Epithelial cell of proximal tubule (primary cell): ENCODE measurements at regions not wholly inside any gene's neighbourhood (a gene's known extent, or its start where the extent isn't known, plus 50 kb on each side); places are given as distances from the start of the nearest gene placed in this dataset.
"Not testable (repeated sequence)": the region's sequence is repeated elsewhere in the genome, so short reads cannot be mapped to it uniquely, and the experiment has no call there.

Experiments used
- DNase-seq: peaks from one replicate; pipeline ENCODE4 v3.0.0-alpha.2; 2011; ENCODE audit warnings: low read depth
- H3K4me3 ChIP-seq: 2 replicates; pipeline ENCODE4 v1.5.1; 2011; ENCODE audit warnings: low read depth, mild to moderate bottlenecking, low read length
- CTCF ChIP-seq: conservative IDR thresholded peaks from 2 replicates; pipeline ENCODE4 v1.5.1; 2012; ENCODE audit warnings: low read depth, mild to moderate bottlenecking, low read length

DNA sequence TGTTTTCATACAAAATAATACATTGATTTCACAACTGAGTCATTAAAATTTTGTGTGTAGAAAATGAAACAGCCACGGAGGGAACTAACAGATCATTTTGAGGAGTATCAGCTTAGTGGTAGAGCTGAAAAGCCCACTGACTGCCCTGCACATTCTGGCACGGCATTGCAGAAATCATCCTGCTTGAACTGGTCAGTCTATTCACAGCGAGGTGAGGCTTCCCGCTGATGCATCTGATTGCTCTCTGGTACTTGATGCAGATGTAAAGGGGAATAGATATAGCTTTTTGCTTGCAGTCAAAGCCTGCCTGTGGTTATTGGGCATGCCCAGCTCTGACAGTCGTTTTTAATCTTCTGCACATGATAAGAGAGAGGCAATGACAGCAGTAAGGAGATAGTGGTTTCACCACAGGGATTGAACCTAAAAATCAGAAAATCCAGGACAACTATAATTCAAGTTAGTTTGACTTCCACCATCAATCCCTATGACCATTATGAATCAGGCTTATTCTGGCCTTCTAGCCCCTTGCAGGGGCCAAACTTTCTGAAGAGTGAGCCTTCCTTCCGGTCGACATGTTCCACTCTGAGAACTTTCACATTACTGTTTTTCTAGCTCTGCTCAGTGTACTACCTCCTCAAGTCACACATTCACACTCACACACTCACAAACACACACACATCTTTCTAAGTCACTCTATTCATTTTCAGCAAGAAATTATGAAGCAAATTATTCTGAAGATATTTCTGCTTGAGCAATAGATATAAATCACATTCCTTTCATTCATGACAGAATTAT, 782.8 kb upstream of the NUDT12 start:
- no peak for TF ChIP-seq CTCF
- H3K4me3 ChIP-seq: no peak overlapping the region
- DNase-seq: no peak

DNA sequence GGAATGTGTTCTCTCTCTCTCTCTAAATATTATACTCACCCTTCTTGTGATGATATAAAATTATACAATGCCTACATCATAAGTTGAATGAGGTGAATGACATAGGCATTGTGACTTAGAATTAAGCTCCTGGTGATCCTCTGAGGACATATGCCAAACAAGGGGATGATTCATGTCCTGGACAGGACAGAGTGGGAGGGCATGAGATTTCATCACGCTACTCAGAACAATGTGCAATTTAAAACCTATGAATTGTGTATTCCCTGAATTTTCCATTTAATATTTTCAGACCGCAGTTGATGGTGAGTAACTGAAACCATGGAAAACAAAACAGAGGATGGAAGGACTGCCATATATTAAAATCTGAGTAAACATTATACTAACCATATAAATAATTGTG, 782.2 kb upstream of the NUDT12 start:
- TF ChIP-seq CTCF: no peak
- H3K4me3 ChIP-seq: no peak overlapping the region
- no peak for DNase-seq

- H3K4me3 ChIP-seq: no peak overlapping the region
- no peak for TF ChIP-seq CTCF
- DNase-seq: no peak
Observed at GRCh38 chr5:104327801-104328200, 765.2 kb upstream of the NUDT12 start.

- no peak for DNase-seq
- no peak for TF ChIP-seq CTCF
- H3K4me3 ChIP-seq: no peak overlapping the region
Observed at GRCh38 chr5:104326966-104327365, 764.4 kb upstream of the NUDT12 start.

DNA sequence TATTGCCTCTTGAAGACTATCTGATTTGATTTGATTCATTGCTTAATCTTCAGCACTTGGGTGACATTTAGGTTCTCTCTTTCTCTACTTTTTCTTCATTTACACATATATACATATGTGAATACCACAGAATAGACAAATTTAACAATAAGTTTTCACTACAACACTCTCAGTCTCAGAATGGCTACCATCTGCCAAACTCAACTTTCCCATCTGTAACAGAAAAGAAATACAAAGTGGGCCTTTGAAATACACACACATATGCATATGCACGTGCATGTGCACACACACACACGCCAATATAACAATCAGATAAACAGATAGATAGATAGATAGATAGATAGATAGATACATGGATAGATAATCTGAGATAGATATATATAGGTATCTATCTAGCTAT, 762.8 kb upstream of the NUDT12 start:
- DNase-seq: no peak
- no peak overlapping the region for H3K4me3 ChIP-seq
- TF ChIP-seq CTCF: no peak

- H3K4me3 ChIP-seq, DNase-seq: not testable (repeated sequence)
Observed at GRCh38 chr5:104316676-104317075, 754.1 kb upstream of the NUDT12 start.

DNA sequence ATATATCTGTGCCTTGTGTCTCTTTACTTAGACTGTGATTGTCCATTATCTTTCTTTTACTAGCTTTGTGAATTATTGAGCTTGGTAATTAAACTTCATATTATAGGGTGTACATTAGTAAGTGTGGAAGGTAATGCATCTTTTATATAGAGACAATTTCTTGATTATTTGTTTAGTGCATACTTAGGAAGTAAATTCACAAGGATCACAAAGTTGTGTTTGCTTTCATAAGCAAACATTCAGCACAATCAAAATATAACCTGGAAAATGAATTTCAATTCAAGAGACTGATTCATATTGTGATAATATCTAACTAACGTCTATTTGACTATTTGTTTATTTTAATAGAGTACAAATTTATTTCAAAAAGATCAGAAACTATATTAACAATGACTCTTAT, 749.9 kb upstream of the NUDT12 start:
- no peak for DNase-seq
- H3K4me3 ChIP-seq: no peak overlapping the region
- no peak for TF ChIP-seq CTCF
